Stimulated activated CD8-positive, alpha-beta memory T cell treated with anti-CD3 and anti-CD28 coated beads, Interleukin-2, amount 100 ng/mL, for 1 hour (primary cell): ENCODE measurements at regions not wholly inside any gene's neighbourhood (a gene's known extent, or its start where the extent isn't known, plus 50 kb on each side); places are given as distances from the start of the nearest gene placed in this dataset.
"Not testable (repeated sequence)": the region's sequence is repeated elsewhere in the genome, so short reads cannot be mapped to it uniquely, and the experiment has no call there.

Experiments
- DNase-seq, 2 donors: peaks; one replicate each; pipeline ENCODE4 v3.0.0-alpha.2; 2020; ENCODE audit warnings: low read depth in 2 of 2

- DNase-seq = no peak
Observed at GRCh38 chr2:64879745-64880144, 109.5 kb upstream of the SLC1A4 start.

GRCh38 chr2:64880193-64880951, 108.8 kb upstream of the SLC1A4 start:
- DNase-seq = no peak

GRCh38 chr2:64881037-64881492, 108.1 kb upstream of the SLC1A4 start:
- DNase-seq = no peak

- DNase-seq = no peak
Observed at GRCh38 chr2:64887565-64887964, 101.6 kb upstream of the SLC1A4 start.

- DNase-seq = no peak
Observed at GRCh38 chr2:64888591-64889309, 100.4 kb upstream of the SLC1A4 start.

GRCh38 chr2:64889803-64890202, 99.4 kb upstream of the SLC1A4 start:
- DNase-seq = no peak

- DNase-seq = not testable (repeated sequence)
Observed at GRCh38 chr2:64896572-64896971, 92.6 kb upstream of the SLC1A4 start.

DNA sequence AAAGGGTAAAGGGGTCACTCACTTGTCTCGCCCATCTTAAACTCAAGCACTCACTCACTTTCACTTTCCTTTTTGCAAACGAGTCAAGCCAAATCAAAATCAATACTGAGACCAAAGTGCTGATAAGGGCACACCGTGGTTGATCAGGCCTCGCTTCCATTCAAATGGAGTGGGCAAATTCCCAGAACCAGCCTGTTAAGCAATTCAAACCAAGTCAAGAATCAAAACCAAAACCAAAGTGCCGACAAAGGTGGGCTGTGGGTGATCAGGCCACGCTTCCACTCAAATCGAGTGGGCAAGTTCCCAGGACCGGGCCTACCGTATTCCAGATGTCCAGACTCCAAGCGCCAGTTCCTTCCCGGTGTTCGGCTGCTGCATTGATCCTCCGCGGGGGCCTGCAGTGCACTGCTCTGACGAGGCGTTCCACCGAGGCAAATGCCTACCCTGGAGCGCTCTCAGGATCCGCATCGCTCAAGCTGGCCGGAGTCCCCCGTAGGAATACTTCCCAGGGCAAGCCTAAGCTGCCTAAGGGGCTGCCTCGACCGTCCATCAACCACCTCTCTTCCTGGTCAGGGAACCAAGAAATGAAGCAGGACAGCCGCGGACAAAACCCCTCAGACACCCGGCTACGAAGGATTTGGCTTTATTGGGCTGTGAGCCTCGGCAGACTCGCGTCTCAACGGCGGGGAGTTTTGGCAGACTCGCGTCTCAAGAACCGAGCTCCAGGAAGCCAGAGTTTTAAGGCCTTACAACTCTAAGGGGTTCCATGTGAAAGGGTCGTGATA, 89.9 kb upstream of the SLC1A4 start:
- no peak for DNase-seq

DNA sequence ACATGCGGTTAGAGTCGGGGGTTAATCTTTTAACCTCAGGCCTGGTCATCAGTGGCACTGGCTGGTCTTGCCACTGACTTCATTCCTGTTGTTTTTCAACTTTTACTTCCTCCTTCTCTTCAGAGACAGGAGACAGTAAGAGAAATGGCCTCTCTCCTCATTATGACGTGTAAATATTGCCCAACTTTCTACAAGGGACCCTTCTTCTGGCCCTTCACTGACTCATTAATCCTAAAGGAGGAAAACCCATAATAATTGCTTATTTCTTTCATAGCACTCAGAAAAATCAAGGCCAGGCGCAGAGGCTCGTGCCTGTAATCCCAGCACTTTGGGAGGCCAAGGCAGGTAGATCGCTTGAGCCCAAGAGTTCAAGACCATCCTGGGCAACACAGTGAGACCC, 89.3 kb upstream of the SLC1A4 start:
- DNase-seq = not testable (repeated sequence)

- no peak for DNase-seq
Observed at GRCh38 chr2:64904413-64905329, 84.5 kb upstream of the SLC1A4 start.

GRCh38 chr2:64905338-64906024, 83.7 kb upstream of the SLC1A4 start:
- DNase-seq = no peak

GRCh38 chr2:64906853-64907536, 82.2 kb upstream of the SLC1A4 start:
- no peak for DNase-seq

- no peak for DNase-seq
Observed at GRCh38 chr2:64908406-64908805, 80.8 kb upstream of the SLC1A4 start.

DNA sequence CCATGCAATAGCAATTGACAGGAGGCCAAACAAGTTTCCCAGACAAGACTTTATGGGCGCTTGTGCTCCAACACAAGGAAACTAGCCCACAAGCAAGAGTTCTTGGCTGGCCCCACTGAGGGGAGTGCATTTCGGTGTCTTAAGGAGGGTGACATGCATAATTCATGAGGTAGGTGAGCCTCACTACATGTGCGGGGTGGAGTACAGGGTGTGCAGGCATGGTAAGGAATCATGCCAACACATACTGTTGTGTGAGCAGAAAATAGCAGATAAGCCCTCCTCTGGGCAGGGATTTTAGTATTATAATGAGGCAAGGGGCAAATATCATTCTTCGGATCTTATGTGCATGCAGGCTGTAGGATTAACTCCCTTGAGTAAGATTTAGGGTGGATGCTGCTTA, 78.7 kb upstream of the SLC1A4 start:
- no peak for DNase-seq

- no peak for DNase-seq
Observed at GRCh38 chr2:64910972-64911433, 78.2 kb upstream of the SLC1A4 start.

- no peak for DNase-seq
Observed at GRCh38 chr2:64913357-64913869, 75.8 kb upstream of the SLC1A4 start.

GRCh38 chr2:64914247-64914646, 75.0 kb upstream of the SLC1A4 start:
- DNase-seq = no peak

DNA sequence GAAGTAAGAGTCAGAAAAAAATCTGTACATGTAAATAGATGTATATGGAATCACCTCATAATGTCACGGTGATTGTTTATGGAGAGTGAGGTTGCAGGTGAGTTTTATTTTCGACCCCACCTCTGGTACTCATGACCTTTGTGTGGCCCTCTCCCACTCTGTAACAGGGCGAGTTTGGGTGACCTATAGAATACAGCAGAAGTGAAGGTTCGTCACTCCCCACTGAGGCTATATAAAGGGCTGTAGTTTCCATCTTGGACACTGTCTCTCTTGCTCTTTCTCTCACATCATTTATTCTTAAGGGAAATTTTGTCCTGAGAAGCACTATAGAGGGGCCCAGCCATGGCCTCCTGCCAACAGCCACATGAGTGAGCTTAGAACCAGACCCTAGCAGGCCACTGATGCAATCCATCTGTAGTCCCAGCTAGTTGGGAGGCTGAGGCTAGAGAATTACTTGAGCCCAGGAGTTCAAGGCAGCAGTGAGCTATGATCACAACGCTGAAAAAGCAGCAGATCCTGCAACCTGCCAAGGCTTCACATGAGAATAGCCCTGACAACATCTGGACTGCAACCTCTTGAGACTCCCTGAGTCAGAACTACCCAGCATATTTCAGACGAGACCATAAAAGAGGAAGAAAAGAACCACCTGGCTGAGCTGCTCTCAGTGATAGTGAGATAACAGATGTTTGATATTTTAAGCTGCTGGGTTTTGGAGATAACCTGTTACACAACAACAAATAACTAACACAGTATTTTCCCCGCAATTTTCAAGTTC, 74.3 kb upstream of the SLC1A4 start:
- no peak for DNase-seq

DNA sequence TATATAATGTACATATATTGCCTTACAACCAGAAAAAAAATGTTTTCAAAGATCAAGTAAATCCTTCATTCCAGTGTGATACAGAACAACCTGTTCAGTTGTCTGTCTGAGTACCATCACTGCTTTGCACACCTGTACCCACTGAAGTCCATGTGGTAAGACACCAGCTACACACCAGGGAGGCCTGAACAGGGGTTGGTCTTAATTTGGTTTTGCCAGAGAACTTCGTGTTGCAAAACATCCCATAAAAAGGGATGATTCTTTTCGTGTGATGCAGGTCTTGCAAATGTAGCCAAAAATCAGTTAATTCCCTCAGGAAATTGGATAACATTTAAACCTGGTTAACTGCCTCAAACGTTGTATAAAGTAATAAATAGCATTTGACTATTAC, 73.7 kb upstream of the SLC1A4 start:
- DNase-seq = no peak
